Heart left ventricle (tissue), 16 donors: ENCODE measurements at regions not wholly inside any gene's neighbourhood (a gene's known extent, or its start where the extent isn't known, plus 50 kb on each side); places are given as distances from the start of the nearest gene placed in this dataset.
"Not testable (repeated sequence)": the region's sequence is repeated elsewhere in the genome, so short reads cannot be mapped to it uniquely, and the experiment has no call there.

Experiments
- ATAC-seq, 4 donors: fragments of 200-7000 bp; cut with Tn5 transposase; one replicate each; pipeline ENCODE4 v1.9.1; 2020 to 2022; ENCODE audit warnings: moderate library complexity in 4 of 4, mild to moderate bottlenecking in 3 of 4, moderate number of reproducible peaks in 1 of 4
- DNase-seq, 5 donors: peaks; one replicate each; pipeline ENCODE4 v3.0.0-alpha.2; 2020
- H3K27ac ChIP-seq, 12 donors: fragments of 200-600 bp; sonication (generic) in 4 of 12; one replicate each; pipeline versions ENCODE4 v1.5.0 to v1.8.0; 2016 to 2022; ENCODE audit warnings: mild to moderate bottlenecking in 2 of 12
- H3K27me3 ChIP-seq, 9 donors: fragments of 200-600 bp; sonication (generic) in 2 of 9; one replicate each; pipeline versions ENCODE4 v1.5.1 to v1.8.0; 2016 to 2022; ENCODE audit warnings: mild to moderate bottlenecking in 3 of 9
- H3K36me3 ChIP-seq, 9 donors: fragments of 200-600 bp; sonication (generic) in 2 of 9; one replicate each; pipeline versions ENCODE4 v1.5.0 to v1.8.0; 2018 to 2022; ENCODE audit warnings: mild to moderate bottlenecking in 2 of 9
- H3K4me1 ChIP-seq, 12 donors: fragments of 200-600 bp; sonication (generic) in 4 of 12; one replicate each; pipeline versions ENCODE4 v1.5.0 to v1.8.0; 2016 to 2022; ENCODE audit warnings: mild to moderate bottlenecking in 3 of 12
- H3K4me3 ChIP-seq, 12 donors: fragments of 200-600 bp; sonication (generic) in 4 of 12; one replicate each; pipeline versions ENCODE4 v1.5.0 to v1.8.0; 2017 to 2022; ENCODE audit warnings: mild to moderate bottlenecking in 9 of 12, moderate library complexity in 4 of 12
- H3K9me3 ChIP-seq, 12 donors: fragments of 200-600 bp; sonication (generic) in 4 of 12; one replicate each; pipeline versions ENCODE4 v1.5.0 to v1.8.0; 2016 to 2022; ENCODE audit warnings: mild to moderate bottlenecking in 1 of 12
- CTCF ChIP-seq, 12 donors: fragments of 200-600 bp; sonication (generic) in 4 of 12; IDR thresholded peaks; one replicate each; pipeline versions ENCODE4 v1.5.0 to v1.8.0; 2018 to 2022; ENCODE audit warnings: antibody characterized with exemption in 12 of 12, mild to moderate bottlenecking in 5 of 12
- POLR2A ChIP-seq, 2 donors: fragments of 450-650 bp; IDR thresholded peaks; one replicate each; pipeline ENCODE4 v1.6.1; 2017; ENCODE audit warnings: antibody characterized with exemption in 2 of 2, mild to moderate bottlenecking in 2 of 2, moderate library complexity in 2 of 2
- WGBS, 4 donors: extraction: QIAGEN DNeasy Blood & Tissue Kit in 2 of 4; methylation state at CpG; one replicate each; pipeline versions ENCODE4 v1.1.5 to v1.1.7; 2013 to 2018; 5-methylcytosine and 5-hydroxymethylcytosine counted together
- intact Hi-C, 10 donors: fragments of 100-400 bp; cut with DNase I; formaldehyde crosslinking; loops; one replicate each; pipeline versions ENCODE4 v1.11.1 to v1.14.2; 2022
- donor health status: ischemic (EF 13 %, LVEDD 7.1; RV severe dilation, severe dysfunction).
- donor health status: healthy with polysubstance abuse.
- donor health status: DM: no; HTN: yes; CAD: no.
- donor health status: DM: no; HTN: no; CAD: no.
- donor health status: ischemic (EF 25% LVEDD 6.9; RV normal size, moderate dysfunction).
- donor health status: ischemic (EF 25% LVEDD 5.7; RV mildly dilated, moderate dysfunction).
- donor health status: healthy.
- donor health status: DM: yes; HTN: yes; CAD: no.
- donor health status: ischemic (EF 35%, LVEDD 5.7; RV mildly dilated, moderate dysfunction).
- donor health status: nonischemic (EF 11% LVEDD 7.7; RV severe dilation, severe dysfunction).
- donor health status: DM: yes; HTN: yes; CAD: no.
- donor health status: PGD.
- donor health status: ischemic (EF 29% LVEDD 5.4; RV normal size, mild dysfunction).
- donor health status: nonischemic (EF 23%, LVEDD 6.1; RV moderate dilation, normal function).

GRCh38 chr5:165030971-165031370 lies 1525.6 kb downstream of the MAT2B start:
- no peaks in the 10 kb centered on the region for H3K36me3 ChIP-seq
- H3K4me3 ChIP-seq = no peak overlapping the region
- no peaks in the 10 kb centered on the region for H3K4me1 ChIP-seq
- DNase-seq (no peak), ATAC-seq (no peak)
- no peaks in the 10 kb centered on the region for H3K27me3 ChIP-seq
- WGBS, 4 donors = 36 to 45% (median 42%) methylated on average over 1 of the region's 1 CpG
- intact Hi-C loops = no loop called here
- no peak for TF ChIP-seq POLR2A (IDR thresholded peaks at IDR 0.05)
- TF ChIP-seq CTCF (IDR thresholded peaks at IDR 0.05) = no peak
- H3K9me3 ChIP-seq = peaks cover 0 to 4% (median 0%) of the 10 kb centered on the region in 12 donors
- no peak overlapping the region for H3K27ac ChIP-seq

- WGBS, 4 donors = 72 to 78% (median 75%) methylated on average over 2 of the region's 2 CpGs
Observed at GRCh38 chr5:165031371-165031770, 1526.0 kb downstream of the MAT2B start.

GRCh38 chr5:165035520-165035919 lies 1530.1 kb downstream of the MAT2B start:
- no peak overlapping the region for H3K27ac ChIP-seq
- H3K4me1 ChIP-seq = no peaks in the 10 kb centered on the region
- no peaks in the 10 kb centered on the region for H3K27me3 ChIP-seq
- no peaks in the 10 kb centered on the region for H3K9me3 ChIP-seq
- intact Hi-C loops = no loop called here
- WGBS, 4 donors = 58 to 74% (median 68%) methylated on average over 1 of the region's 1 CpG
- TF ChIP-seq CTCF (IDR thresholded peaks at IDR 0.05) (no peak), POLR2A (IDR thresholded peaks at IDR 0.05) (no peak)
- H3K36me3 ChIP-seq = no peaks in the 10 kb centered on the region
- ATAC-seq (no peak), DNase-seq (no peak)
- H3K4me3 ChIP-seq = no peak overlapping the region

More at GRCh38 chr5:165031371-165031770, 1526.0 kb downstream of the MAT2B start:
- H3K27ac ChIP-seq = no peak overlapping the region
- TF ChIP-seq CTCF (IDR thresholded peaks at IDR 0.05) (no peak), POLR2A (IDR thresholded peaks at IDR 0.05) (no peak)
- H3K27me3 ChIP-seq = no peaks in the 10 kb centered on the region
- no peaks in the 10 kb centered on the region for H3K36me3 ChIP-seq
- no peak for DNase-seq
- intact Hi-C loops = no loop called here
- ATAC-seq = no peak
- no peaks in the 10 kb centered on the region for H3K4me1 ChIP-seq
- peaks cover 0 to 3% (median 0%) of the 10 kb centered on the region in 12 donors for H3K9me3 ChIP-seq
- no peak overlapping the region for H3K4me3 ChIP-seq

- WGBS, 4 donors = 75 to 86% (median 78%) methylated on average over 3 of the region's 3 CpGs
- TF ChIP-seq POLR2A (IDR thresholded peaks at IDR 0.05) (no peak), CTCF (IDR thresholded peaks at IDR 0.05) (no peak)
- ATAC-seq = no peak
Observed at GRCh38 chr5:165039748-165040147, 1534.3 kb downstream of the MAT2B start.

GRCh38 chr5:165045941-165046340 lies 1540.5 kb downstream of the MAT2B start:
- H3K9me3 ChIP-seq, H3K27ac ChIP-seq, ATAC-seq, intact Hi-C loops, H3K4me1 ChIP-seq, H3K27me3 ChIP-seq, H3K4me3 ChIP-seq, H3K36me3 ChIP-seq, DNase-seq: not testable (repeated sequence)
- WGBS, 4 donors = 81 to 85% (median 84%) methylated on average over 7 of the region's 7 CpGs

More at GRCh38 chr5:165039748-165040147, 1534.3 kb downstream of the MAT2B start:
- H3K36me3 ChIP-seq = no peaks in the 10 kb centered on the region
- H3K4me3 ChIP-seq = no peak overlapping the region
- H3K9me3 ChIP-seq = no peaks in the 10 kb centered on the region
- H3K4me1 ChIP-seq = no peaks in the 10 kb centered on the region
- no peak overlapping the region for H3K27ac ChIP-seq
- intact Hi-C loops = no loop called here
- H3K27me3 ChIP-seq = no peaks in the 10 kb centered on the region
- DNase-seq = no peak
